ENCODE measurements at regions not wholly inside any gene's neighbourhood (a gene's known extent, or its start where the extent isn't known, plus 50 kb on each side); places are given as distances from the start of the nearest gene placed in this dataset.
A peak's percentile ranks its signal among the peaks of the same experiment; 100 is the strongest.

- no peak for TF ChIP-seq CTCF (conservative IDR thresholded peaks at IDR 0.05)
- H3K27ac ChIP-seq = no peak overlapping the region
These were observed 86.2 kb downstream of the SDC1 start for GRCh38 chr2:20138696-20139095.

- no peak overlapping the region for H3K27ac ChIP-seq
- TF ChIP-seq CTCF (conservative IDR thresholded peaks at IDR 0.05) = no peak
These were observed 86.5 kb upstream of the LAPTM4A start for GRCh38 chr2:20137884-20138283.

- no peak overlapping the region for H3K27ac ChIP-seq
- TF ChIP-seq CTCF (conservative IDR thresholded peaks at IDR 0.05) = no peak
These were observed 85.7 kb upstream of the LAPTM4A start for GRCh38 chr2:20137131-20137571.

GRCh38 chr2:20136149-20136548 is 84.7 kb upstream of the LAPTM4A start:
- H3K27ac ChIP-seq = peak overlapping the region; percentile 32; the same call in 1 of the 2 replicates
- no peak for TF ChIP-seq CTCF (conservative IDR thresholded peaks at IDR 0.05)

GRCh38 chr2:20135631-20136050 is 84.2 kb upstream of the LAPTM4A start:
- TF ChIP-seq CTCF (conservative IDR thresholded peaks at IDR 0.05) = peak; percentile 66
- peak overlapping the region; percentile 32; the same call in 1 of the 2 replicates for H3K27ac ChIP-seq

- no peak for TF ChIP-seq CTCF (conservative IDR thresholded peaks at IDR 0.05)
These were observed 81.6 kb upstream of the LAPTM4A start for GRCh38 chr2:20132990-20133535.

GRCh38 chr2:20130821-20131645 is 79.6 kb upstream of the LAPTM4A start:
- TF ChIP-seq CTCF (conservative IDR thresholded peaks at IDR 0.05) = no peak
- H3K27ac ChIP-seq = peak overlapping the region; percentile 62; the same call in 1 of the 2 replicates

More at GRCh38 chr2:20132990-20133535, 81.6 kb upstream of the LAPTM4A start:
- H3K27ac ChIP-seq = peak overlapping the region; percentile 62

Measured in VCaP (cell line).